ENCODE measurements at regions not wholly inside any gene's neighbourhood (a gene's known extent, or its start where the extent isn't known, plus 50 kb on each side); places are given as distances from the start of the nearest gene placed in this dataset.

DNA sequence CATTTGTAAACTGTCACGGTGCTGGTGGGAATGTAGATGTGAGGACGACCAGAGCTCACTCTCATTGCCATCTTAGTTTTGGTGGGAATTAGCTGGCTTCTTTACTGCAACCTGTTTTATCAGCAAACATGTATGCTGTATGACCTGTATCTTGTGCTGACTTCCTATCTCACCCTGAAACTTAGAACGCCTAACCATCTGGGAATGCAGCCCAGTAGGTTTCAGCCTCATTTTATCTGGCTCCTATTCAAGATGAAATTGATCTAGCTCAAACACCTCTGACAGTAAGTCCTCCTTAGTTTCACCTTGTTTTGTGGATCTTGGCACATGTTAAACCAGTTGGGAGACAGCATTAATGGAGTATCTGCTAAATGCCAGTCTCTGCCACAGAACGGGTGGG lies 174.6 kb downstream of the HLX start:
- Mint-ChIP-seq H3K4me3 (no peak overlapping the region), H3K27me3 (no peaks in the 10 kb centered on the region), H3K27ac (no peak overlapping the region), H3K4me1 (peaks cover 35% of the 10 kb centered on the region), H3K9me3 (ENCODE audit: insufficient read depth) (peaks cover 14% of the 10 kb centered on the region)
- H2AFZ ChIP-seq (ENCODE audit: insufficient read depth, low read depth, low read length, poor library complexity, severe bottlenecking), result no peak overlapping the region
- H3K9ac ChIP-seq (ENCODE audit: low read length), result no peak overlapping the region
- no peaks in the 10 kb centered on the region for H4K20me1 ChIP-seq (ENCODE audit: control insufficient read depth, insufficient read depth, low read length, poor library complexity, severe bottlenecking)
- H3K4me1 ChIP-seq (ENCODE audit: control insufficient read depth in 2 of 2, insufficient read depth in 2 of 2, low read length in 2 of 2), result peaks cover 9 to 10% of the 10 kb centered on the region in 2 donors
- no peaks in the 10 kb centered on the region for H3K79me2 ChIP-seq (ENCODE audit: control insufficient read depth, insufficient read depth, low read length)
- H3K27me3 ChIP-seq (replicated peaks in 1 of 4; ENCODE audit: control extremely low read depth in 1 of 4, control insufficient read depth in 3 of 4, insufficient read depth in 4 of 4, low read length in 3 of 4), result no peaks in the 10 kb centered on the region
- H3K27ac ChIP-seq (ENCODE audit: low read length in 2 of 2), result no peak overlapping the region
- intact Hi-C loops (cut with micrococcal nuclease), result no loop called here
- H3K4me3 ChIP-seq (ENCODE audit: control extremely low read depth in 1 of 5, extremely low read depth in 1 of 5, insufficient read depth in 1 of 5, low read depth in 2 of 5, low read length in 4 of 5), result no peak overlapping the region
- WGBS (ENCODE audit: insufficient coverage), result 100% methylated on average over 2 of the region's 4 CpGs
- ChIA-PET POLR2A (no interaction called here), CTCF (no interaction called here)
- no peaks in the 10 kb centered on the region for H3K36me3 ChIP-seq (replicated peaks in 1 of 2; ENCODE audit: control extremely low read depth in 1 of 2, control insufficient read depth in 1 of 2, extremely low read depth in 1 of 2, insufficient read depth in 2 of 2, low read length in 1 of 2)
- no peak for ATAC-seq (ENCODE audit: low read depth)
- no peak overlapping the region for H3K4me2 ChIP-seq (replicated peaks; ENCODE audit: low read depth, low read length, poor library complexity, severe bottlenecking)
- peaks cover 0 to 17% (median 2%) of the 10 kb centered on the region in 3 donors for H3K9me3 ChIP-seq (ENCODE audit: control extremely low read depth in 1 of 3, control insufficient read depth in 2 of 3, insufficient read depth in 1 of 3, low read length in 2 of 3)
- TF ChIP-seq EZH2 (IDR thresholded peaks at IDR 0.05; ENCODE audit: borderline replicate concordance, insufficient read depth, low read depth, low read length, poor library complexity, severe bottlenecking), result no peak
- TF ChIP-seq, protein P1, sequence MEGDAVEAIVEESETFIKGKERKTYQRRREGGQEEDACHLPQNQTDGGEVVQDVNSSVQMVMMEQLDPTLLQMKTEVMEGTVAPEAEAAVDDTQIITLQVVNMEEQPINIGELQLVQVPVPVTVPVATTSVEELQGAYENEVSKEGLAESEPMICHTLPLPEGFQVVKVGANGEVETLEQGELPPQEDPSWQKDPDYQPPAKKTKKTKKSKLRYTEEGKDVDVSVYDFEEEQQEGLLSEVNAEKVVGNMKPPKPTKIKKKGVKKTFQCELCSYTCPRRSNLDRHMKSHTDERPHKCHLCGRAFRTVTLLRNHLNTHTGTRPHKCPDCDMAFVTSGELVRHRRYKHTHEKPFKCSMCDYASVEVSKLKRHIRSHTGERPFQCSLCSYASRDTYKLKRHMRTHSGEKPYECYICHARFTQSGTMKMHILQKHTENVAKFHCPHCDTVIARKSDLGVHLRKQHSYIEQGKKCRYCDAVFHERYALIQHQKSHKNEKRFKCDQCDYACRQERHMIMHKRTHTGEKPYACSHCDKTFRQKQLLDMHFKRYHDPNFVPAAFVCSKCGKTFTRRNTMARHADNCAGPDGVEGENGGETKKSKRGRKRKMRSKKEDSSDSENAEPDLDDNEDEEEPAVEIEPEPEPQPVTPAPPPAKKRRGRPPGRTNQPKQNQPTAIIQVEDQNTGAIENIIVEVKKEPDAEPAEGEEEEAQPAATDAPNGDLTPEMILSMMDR (IDR thresholded peaks at IDR 0.05), result no peak
- DNase-seq, result no peak

DNA sequence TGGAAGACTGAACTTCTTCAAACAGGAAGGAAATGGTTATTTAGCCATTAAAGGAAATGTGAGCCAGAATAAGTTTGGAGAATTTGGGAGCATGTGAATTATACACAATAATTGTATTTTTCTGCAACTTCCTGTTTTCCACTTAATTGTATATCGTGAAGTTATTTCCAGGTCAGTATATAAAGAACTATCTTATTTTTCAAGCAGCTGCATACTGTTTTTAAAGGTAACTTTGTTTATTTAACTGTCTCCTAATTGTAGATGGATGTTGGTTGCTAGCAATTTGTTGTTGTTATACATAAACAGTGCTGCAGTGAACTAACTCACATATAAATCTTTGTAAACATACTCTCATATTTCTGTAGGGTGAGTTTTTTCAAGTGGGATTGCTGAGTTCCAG lies 180.3 kb downstream of the HLX start:
- Mint-ChIP-seq H3K27me3 (no peaks in the 10 kb centered on the region), H3K27ac (no peak overlapping the region), H3K4me1 (peaks cover 8% of the 10 kb centered on the region), H3K4me3 (no peak overlapping the region), H3K9me3 (ENCODE audit: insufficient read depth) (peaks cover 6% of the 10 kb centered on the region)
- no peaks in the 10 kb centered on the region for H3K79me2 ChIP-seq (ENCODE audit: control insufficient read depth, insufficient read depth, low read length)
- no peaks in the 10 kb centered on the region for H3K36me3 ChIP-seq (replicated peaks in 1 of 2; ENCODE audit: control extremely low read depth in 1 of 2, control insufficient read depth in 1 of 2, extremely low read depth in 1 of 2, insufficient read depth in 2 of 2, low read length in 1 of 2)
- no peak overlapping the region for H2AFZ ChIP-seq (ENCODE audit: insufficient read depth, low read depth, low read length, poor library complexity, severe bottlenecking)
- ChIA-PET CTCF (no interaction called here), POLR2A (no interaction called here)
- no peak overlapping the region for H3K4me3 ChIP-seq (ENCODE audit: control extremely low read depth in 1 of 5, extremely low read depth in 1 of 5, insufficient read depth in 1 of 5, low read depth in 2 of 5, low read length in 4 of 5)
- H4K20me1 ChIP-seq (ENCODE audit: control insufficient read depth, insufficient read depth, low read length, poor library complexity, severe bottlenecking), result no peaks in the 10 kb centered on the region
- no peak for DNase-seq
- intact Hi-C loops (cut with micrococcal nuclease), result no loop called here
- H3K4me2 ChIP-seq (replicated peaks; ENCODE audit: low read depth, low read length, poor library complexity, severe bottlenecking), result no peak overlapping the region
- H3K4me1 ChIP-seq (ENCODE audit: control insufficient read depth in 2 of 2, insufficient read depth in 2 of 2, low read length in 2 of 2), result no peaks in the 10 kb centered on the region
- H3K27me3 ChIP-seq (replicated peaks in 1 of 4; ENCODE audit: control extremely low read depth in 1 of 4, control insufficient read depth in 3 of 4, insufficient read depth in 4 of 4, low read length in 3 of 4), result no peaks in the 10 kb centered on the region
- ATAC-seq (ENCODE audit: low read depth), result no peak
- H3K27ac ChIP-seq (ENCODE audit: low read length in 2 of 2), result no peak overlapping the region
- H3K9me3 ChIP-seq (ENCODE audit: control extremely low read depth in 1 of 3, control insufficient read depth in 2 of 3, insufficient read depth in 1 of 3, low read length in 2 of 3), result peaks cover 0 to 5% (median 2%) of the 10 kb centered on the region in 3 donors
- WGBS (ENCODE audit: insufficient coverage), result no CpG with 5 or more reads among the region's 1 CpG
- H3K9ac ChIP-seq (ENCODE audit: low read length), result no peak overlapping the region
- no peak for TF ChIP-seq EZH2 (IDR thresholded peaks at IDR 0.05; ENCODE audit: borderline replicate concordance, insufficient read depth, low read depth, low read length, poor library complexity, severe bottlenecking)

All from B cell (primary cell).